LNCAP (cell line): ENCODE measurements at regions not wholly inside any gene's neighbourhood (a gene's known extent, or its start where the extent isn't known, plus 50 kb on each side); places are given as distances from the start of the nearest gene placed in this dataset.

Source experiments
- TF ChIP-seq, protein P1 (sequence below): fragments of 450-650 bp; IDR thresholded peaks from 2 replicates; pipeline ENCODE4 v1.5.1; 2017; ENCODE audit warnings: mild to moderate bottlenecking

DNA sequence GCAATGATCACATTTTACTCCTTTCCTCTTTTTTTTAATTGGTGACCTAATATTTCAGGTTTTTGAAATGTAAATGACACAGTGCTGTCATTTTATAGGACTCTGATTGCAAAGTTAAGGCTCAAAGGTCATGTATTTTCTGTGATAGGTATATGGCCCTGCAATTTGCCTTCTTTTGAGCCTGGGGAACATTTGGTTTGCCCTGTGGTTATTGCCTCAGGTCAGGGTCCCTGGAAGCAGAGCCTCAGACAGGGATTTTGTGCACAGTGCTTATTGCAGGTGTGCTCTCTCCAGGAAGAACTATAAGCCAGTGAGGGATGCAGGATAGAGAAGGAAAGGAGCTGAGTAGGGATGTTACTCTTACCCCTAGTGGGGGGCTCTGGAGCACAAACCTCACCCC is 229.3 kb upstream of the ECI2 start:
- TF ChIP-seq, protein P1, sequence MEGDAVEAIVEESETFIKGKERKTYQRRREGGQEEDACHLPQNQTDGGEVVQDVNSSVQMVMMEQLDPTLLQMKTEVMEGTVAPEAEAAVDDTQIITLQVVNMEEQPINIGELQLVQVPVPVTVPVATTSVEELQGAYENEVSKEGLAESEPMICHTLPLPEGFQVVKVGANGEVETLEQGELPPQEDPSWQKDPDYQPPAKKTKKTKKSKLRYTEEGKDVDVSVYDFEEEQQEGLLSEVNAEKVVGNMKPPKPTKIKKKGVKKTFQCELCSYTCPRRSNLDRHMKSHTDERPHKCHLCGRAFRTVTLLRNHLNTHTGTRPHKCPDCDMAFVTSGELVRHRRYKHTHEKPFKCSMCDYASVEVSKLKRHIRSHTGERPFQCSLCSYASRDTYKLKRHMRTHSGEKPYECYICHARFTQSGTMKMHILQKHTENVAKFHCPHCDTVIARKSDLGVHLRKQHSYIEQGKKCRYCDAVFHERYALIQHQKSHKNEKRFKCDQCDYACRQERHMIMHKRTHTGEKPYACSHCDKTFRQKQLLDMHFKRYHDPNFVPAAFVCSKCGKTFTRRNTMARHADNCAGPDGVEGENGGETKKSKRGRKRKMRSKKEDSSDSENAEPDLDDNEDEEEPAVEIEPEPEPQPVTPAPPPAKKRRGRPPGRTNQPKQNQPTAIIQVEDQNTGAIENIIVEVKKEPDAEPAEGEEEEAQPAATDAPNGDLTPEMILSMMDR: no peak

- TF ChIP-seq, protein P1: no peak
Measured at GRCh38 chr6:4364172-4364571, 228.8 kb upstream of the ECI2 start.

DNA sequence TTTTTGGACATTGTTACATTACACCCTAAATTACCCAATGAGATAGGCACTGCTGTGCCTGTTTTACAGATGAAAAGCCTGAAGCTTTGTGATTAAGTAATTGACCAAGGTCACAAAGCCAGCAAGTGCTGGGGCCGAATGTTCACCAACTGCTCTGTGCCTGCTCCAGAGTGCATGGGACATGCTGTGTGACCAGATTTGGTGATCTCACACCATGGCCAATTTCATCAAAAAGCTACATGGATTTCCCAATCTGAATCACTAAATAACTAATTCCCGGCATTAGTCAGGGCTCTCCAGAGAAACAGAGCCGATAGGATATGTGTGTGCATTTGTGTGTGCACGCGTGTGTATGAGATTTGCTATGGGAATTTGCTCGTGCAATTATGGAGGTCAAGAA is 228.3 kb upstream of the ECI2 start:
- TF ChIP-seq, protein P1: no peak

DNA sequence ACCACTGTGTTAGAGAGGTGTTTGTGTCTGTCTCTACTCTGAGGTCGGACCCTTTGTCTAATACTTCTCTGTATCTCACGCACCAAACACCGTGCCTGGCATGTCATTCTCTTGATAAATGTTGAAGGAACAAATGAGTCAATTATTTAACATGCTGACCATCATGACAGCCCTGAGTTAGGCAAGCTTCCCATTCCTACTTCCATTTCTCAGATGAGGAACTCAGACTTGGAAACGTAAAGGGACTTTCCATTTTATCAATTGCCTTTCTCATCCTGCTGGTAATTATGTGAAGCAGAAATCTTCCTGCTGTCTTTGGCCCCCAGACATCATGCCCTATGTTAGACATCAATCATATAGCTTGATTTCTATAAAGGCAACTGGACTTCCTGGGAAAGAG is 227.0 kb upstream of the ECI2 start:
- TF ChIP-seq, protein P1: no peak

- TF ChIP-seq, protein P1: no peak
Measured at GRCh38 chr6:4360920-4361319, 225.5 kb upstream of the ECI2 start.

DNA sequence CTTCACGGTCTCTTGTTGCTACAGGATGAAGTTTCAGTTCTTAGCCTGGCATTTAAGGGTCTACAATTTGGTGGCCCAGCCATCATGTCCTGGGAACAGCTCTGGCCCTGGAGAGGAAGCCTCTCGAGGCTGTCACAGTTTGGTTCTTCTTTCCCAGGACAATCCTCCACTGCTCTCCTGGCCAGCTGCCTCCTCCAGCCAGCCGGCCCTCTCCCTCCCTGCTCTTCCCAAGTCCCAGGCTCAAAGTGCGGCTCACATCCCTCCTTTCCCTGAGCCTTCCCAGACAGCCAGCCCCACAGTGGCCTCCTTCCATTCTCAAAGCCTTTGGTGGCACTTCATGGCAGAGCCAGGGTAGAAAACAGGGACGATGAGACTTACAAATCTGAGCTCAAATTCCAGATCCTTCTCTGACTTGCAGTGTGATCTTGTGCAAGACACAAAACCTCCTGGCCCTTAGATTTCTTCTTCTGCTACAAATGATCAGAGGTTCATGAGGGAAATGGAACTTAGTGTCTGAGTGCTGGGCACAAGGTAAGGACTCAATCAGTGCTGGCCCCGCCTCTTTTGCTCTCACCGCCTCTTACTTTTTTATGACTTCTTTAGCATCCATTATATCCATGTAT is 223.8 kb upstream of the ECI2 start:
- TF ChIP-seq, protein P1: no peak

GRCh38 chr6:4358414-4359107 is 223.2 kb upstream of the ECI2 start:
- TF ChIP-seq, protein P1: no peak
